ENCODE measurements at regions not wholly inside any gene's neighbourhood (a gene's known extent, or its start where the extent isn't known, plus 50 kb on each side); places are given as distances from the start of the nearest gene placed in this dataset.

- TF ChIP-seq POLR2A (IDR thresholded peaks at IDR 0.05) (no peak), CTCF (IDR thresholded peaks at IDR 0.05 in 8 of 11, conservative IDR thresholded peaks at IDR 0.05 in 3 of 11) (no peak)
Observed at GRCh38 chr2:241988146-241988545, 118.6 kb downstream of the RTP5 start.
